Gastroesophageal sphincter (tissue), 3 donors: ENCODE measurements at regions not wholly inside any gene's neighbourhood (a gene's known extent, or its start where the extent isn't known, plus 50 kb on each side); places are given as distances from the start of the nearest gene placed in this dataset.

Experiments used
- POLR2A ChIP-seq, 2 donors: fragments of 450-650 bp; IDR thresholded peaks; one replicate each; pipeline ENCODE4 v1.6.1; 2017; ENCODE audit warnings: antibody characterized with exemption in 2 of 2, mild to moderate bottlenecking in 2 of 2, moderate library complexity in 1 of 2
- TF ChIP-seq, protein P1 (sequence below), 4 experiments: fragments of 200-600 bp in 2 of 4; fragments of 450-650 bp in 2 of 4; sonication (generic) in 1 of 4; IDR thresholded peaks; one replicate each; pipeline ENCODE4 v1.5.1; 2017 to 2019; ENCODE audit warnings: antibody characterized with exemption in 4 of 4, mild to moderate bottlenecking in 2 of 4, moderate library complexity in 2 of 4

GRCh38 chr16:50445621-50446555 lies 77.1 kb upstream of the BRD7 start:
- TF ChIP-seq, protein P1, sequence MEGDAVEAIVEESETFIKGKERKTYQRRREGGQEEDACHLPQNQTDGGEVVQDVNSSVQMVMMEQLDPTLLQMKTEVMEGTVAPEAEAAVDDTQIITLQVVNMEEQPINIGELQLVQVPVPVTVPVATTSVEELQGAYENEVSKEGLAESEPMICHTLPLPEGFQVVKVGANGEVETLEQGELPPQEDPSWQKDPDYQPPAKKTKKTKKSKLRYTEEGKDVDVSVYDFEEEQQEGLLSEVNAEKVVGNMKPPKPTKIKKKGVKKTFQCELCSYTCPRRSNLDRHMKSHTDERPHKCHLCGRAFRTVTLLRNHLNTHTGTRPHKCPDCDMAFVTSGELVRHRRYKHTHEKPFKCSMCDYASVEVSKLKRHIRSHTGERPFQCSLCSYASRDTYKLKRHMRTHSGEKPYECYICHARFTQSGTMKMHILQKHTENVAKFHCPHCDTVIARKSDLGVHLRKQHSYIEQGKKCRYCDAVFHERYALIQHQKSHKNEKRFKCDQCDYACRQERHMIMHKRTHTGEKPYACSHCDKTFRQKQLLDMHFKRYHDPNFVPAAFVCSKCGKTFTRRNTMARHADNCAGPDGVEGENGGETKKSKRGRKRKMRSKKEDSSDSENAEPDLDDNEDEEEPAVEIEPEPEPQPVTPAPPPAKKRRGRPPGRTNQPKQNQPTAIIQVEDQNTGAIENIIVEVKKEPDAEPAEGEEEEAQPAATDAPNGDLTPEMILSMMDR (IDR thresholded peaks at IDR 0.05), result no peak
- TF ChIP-seq POLR2A (IDR thresholded peaks at IDR 0.05), result no peak
